ENCODE measurements at regions not wholly inside any gene's neighbourhood (a gene's known extent, or its start where the extent isn't known, plus 50 kb on each side); places are given as distances from the start of the nearest gene placed in this dataset.
A peak's percentile ranks its signal among the peaks of the same experiment; 100 is the strongest.

- DNase-seq, result no peak
Measured at GRCh38 chr4:1474126-1475090, 68.2 kb upstream of the NKX1-1 start.

- DNase-seq, result no peak
Measured at GRCh38 chr4:1473718-1474117, 67.5 kb upstream of the NKX1-1 start.

GRCh38 chr4:1472911-1473518 is 66.8 kb upstream of the NKX1-1 start:
- no peak for DNase-seq

- DNase-seq, result no peak
Measured at GRCh38 chr4:1472148-1472797, 66.0 kb upstream of the NKX1-1 start.

GRCh38 chr4:1471443-1472147 is 65.4 kb upstream of the NKX1-1 start:
- no peak for DNase-seq

- DNase-seq, result no peak
Measured at GRCh38 chr4:1470816-1471442, 64.7 kb upstream of the NKX1-1 start.

GRCh38 chr4:1470393-1470670 is 64.1 kb upstream of the NKX1-1 start:
- no peak for DNase-seq

GRCh38 chr4:1469607-1470392 is 63.6 kb upstream of the NKX1-1 start:
- no peak for DNase-seq

- no peak for DNase-seq
Measured at GRCh38 chr4:1469043-1469442, 62.8 kb upstream of the NKX1-1 start.

- DNase-seq, result no peak
Measured at GRCh38 chr4:1467581-1468458, 61.6 kb upstream of the NKX1-1 start.

- peak; percentile 80 for DNase-seq
Measured at GRCh38 chr4:1466863-1467165, 60.6 kb upstream of the NKX1-1 start.

- DNase-seq, result no peak
Measured at GRCh38 chr4:1466034-1466862, 60.0 kb upstream of the NKX1-1 start.

- DNase-seq, result no peak
Measured at GRCh38 chr4:1465173-1466033, 59.2 kb upstream of the NKX1-1 start.

- DNase-seq, result no peak
Measured at GRCh38 chr4:1464581-1465171, 58.4 kb upstream of the NKX1-1 start.

- DNase-seq, result no peak
Measured at GRCh38 chr4:1463927-1464540, 57.8 kb upstream of the NKX1-1 start.

GRCh38 chr4:1463088-1463926 is 57.1 kb upstream of the NKX1-1 start:
- DNase-seq, result peak; percentile 85

- no peak for DNase-seq
Measured at GRCh38 chr4:1462768-1463075, 56.5 kb upstream of the NKX1-1 start.

All from retina (tissue), 1 donor.